HepG2 (cell line): ENCODE measurements at regions not wholly inside any gene's neighbourhood (a gene's known extent, or its start where the extent isn't known, plus 50 kb on each side); places are given as distances from the start of the nearest gene placed in this dataset.

Source experiments
- ATAC-seq: fragments of 200-7000 bp; cut with Tn5 transposase; 3 replicates; pipeline ENCODE4 v1.9.1; 2020; ENCODE audit warnings: mild to moderate bottlenecking, moderate library complexity
- BruUV-seq: library from RNA; stranded (reverse); fragments of 400-500 nt; replicated peaks from 2 replicates; lab custom pipeline; 2021; lab: Mats Ljungman, UMichigan
- CTCF ChIA-PET: fragments of 300-600 bp; formaldehyde crosslinking; extraction: SDS; loops from one replicate; lab custom pipeline; 2021; ENCODE audit warnings: low total read pairs, inconsistent platforms, low intra/inter-chr PET ratio; lab: Yijun Ruan, JAX
- POLR2A ChIA-PET: fragments of 350-600 bp; sonication (Branson Sonifier 250); formaldehyde crosslinking; loops from one replicate; lab custom pipeline; 2020; ENCODE audit warnings: antibody characterized with exemption, inconsistent platforms; lab: Yijun Ruan, JAX
- DNase-seq: peaks from one replicate; pipeline ENCODE4 v3.0.0-alpha.2; 2015; ENCODE audit warnings: low spot score
- FAIRE-seq: peaks from 3 replicates; lab custom pipeline; 2011; peaks lifted over from hg19 to GRCh38; lab: Jason Lieb, UNC
- H2AFZ ChIP-seq: one replicate; pipeline ENCODE4 v1.6.1; 2011; ENCODE audit warnings: low read length, inconsistent platforms
- H3K27ac ChIP-seq: fragments of 300-600 bp; 3 replicates; pipeline ENCODE4 v1.8.0; 2011; ENCODE audit warnings: mixed run types, mild to moderate bottlenecking, mixed read lengths, low read length, inconsistent platforms; ENCODE audit not compliant: insufficient read depth; ENCODE audit errors: extremely low read length
- H3K27me3 ChIP-seq, 2 experiments: fragments of 200-600 bp in 1 of 2; 2 replicates in 1 of 2; 3 replicates in 1 of 2; pipeline versions ENCODE4 v1.6.0 to v1.8.0; 2011; ENCODE audit warnings: low read length in 2 of 2, mild to moderate bottlenecking in 2 of 2, moderate library complexity in 2 of 2, inconsistent platforms in 1 of 2; ENCODE audit not compliant: insufficient read depth in 2 of 2, control insufficient read depth in 1 of 2
- H3K36me3 ChIP-seq, 2 experiments: fragments of 200-600 bp in 1 of 2; replicated peaks in 1 of 2; 2 replicates in 1 of 2; 3 replicates in 1 of 2; pipeline versions ENCODE4 v1.5.1 to v1.8.0; 2011; ENCODE audit warnings: low read length in 2 of 2, inconsistent platforms in 1 of 2; ENCODE audit not compliant: insufficient read depth in 2 of 2, control insufficient read depth in 1 of 2
- H3K4me1 ChIP-seq: 2 replicates; pipeline ENCODE4 v1.5.1; 2012; ENCODE audit warnings: low read length, inconsistent platforms; ENCODE audit not compliant: insufficient read depth
- H3K4me2 ChIP-seq: 2 replicates; pipeline ENCODE4 v1.6.0; 2011; ENCODE audit warnings: low read depth, low read length, inconsistent platforms
- H3K4me3 ChIP-seq, 3 experiments: fragments of 200-600 bp in 1 of 3; sonication (generic), shearing (Covaris generic) in 1 of 3; replicated peaks in 1 of 3; 2 replicates each; pipeline ENCODE4 v1.5.1; 2011 to 2016; ENCODE audit warnings: low read length in 3 of 3, inconsistent platforms in 2 of 3, low read depth in 2 of 3, mild to moderate bottlenecking in 2 of 3, control low read depth in 1 of 3, mixed read lengths in 1 of 3; ENCODE audit not compliant: insufficient read depth in 1 of 3
- H3K79me2 ChIP-seq: one replicate; pipeline ENCODE4 v1.6.1; 2011; ENCODE audit warnings: low read length, inconsistent platforms; ENCODE audit not compliant: insufficient read depth
- H3K9ac ChIP-seq: 2 replicates; pipeline ENCODE4 v1.6.0; 2011; ENCODE audit warnings: mild to moderate bottlenecking, low read depth, low read length, inconsistent platforms; ENCODE audit not compliant: insufficient read depth
- H3K9me3 ChIP-seq: 2 replicates; pipeline ENCODE4 v1.5.1; 2012; ENCODE audit warnings: mild to moderate bottlenecking, low read length
- H4K20me1 ChIP-seq: 2 replicates; pipeline ENCODE4 v1.6.0; 2011; ENCODE audit warnings: inconsistent platforms, mild to moderate bottlenecking, low read length, moderate library complexity; ENCODE audit not compliant: insufficient read depth
- CAMTA2 ChIP-seq: sonication (generic); formaldehyde crosslinking; IDR thresholded peaks from 2 replicates; pipeline ENCODE4 v1.4.0; 2020; ENCODE audit warnings: mild to moderate bottlenecking, missing genetic modification reagents, borderline replicate concordance
- CHD4 ChIP-seq: fragments of 200-600 bp; sonication (generic); IDR thresholded peaks from 2 replicates; pipeline ENCODE4 v1.7.0; 2017; ENCODE audit warnings: mild to moderate bottlenecking, low read length, borderline replicate concordance
- FOXJ3 ChIP-seq: sonication (generic); formaldehyde crosslinking; IDR thresholded peaks from 2 replicates; pipeline ENCODE4 v1.4.0; 2020; ENCODE audit warnings: missing genetic modification reagents, mild to moderate bottlenecking, borderline replicate concordance
- HIC2 ChIP-seq: sonication (generic); formaldehyde crosslinking; IDR thresholded peaks from 2 replicates; pipeline ENCODE4 v1.9.0; 2022; ENCODE audit warnings: low read depth, missing genetic modification reagents
- HIVEP1 ChIP-seq: sonication (generic); formaldehyde crosslinking; IDR thresholded peaks from 2 replicates; pipeline ENCODE4 v1.4.0; 2020; ENCODE audit warnings: mild to moderate bottlenecking, missing genetic modification reagents
- HMGXB3 ChIP-seq: sonication (generic); formaldehyde crosslinking; IDR thresholded peaks from 2 replicates; pipeline ENCODE4 v1.4.0; 2020; ENCODE audit warnings: missing genetic modification reagents, borderline replicate concordance
- KAT2B ChIP-seq: fragments of 150-350 bp; IDR thresholded peaks from 2 replicates; pipeline ENCODE4 v1.6.1; 2014; ENCODE audit warnings: low read depth, low read length, borderline replicate concordance
- KAT7 ChIP-seq: IDR thresholded peaks from 2 replicates; pipeline ENCODE4 v1.6.1; 2018; ENCODE audit warnings: borderline replicate concordance, missing compliant biosample characterization
- MAFF ChIP-seq: IDR thresholded peaks from 2 replicates; pipeline ENCODE4 v1.6.1; 2011; ENCODE audit warnings: low read depth, low read length, improper control_type of control experiment
- MEIS2 ChIP-seq: sonication (generic); formaldehyde crosslinking; IDR thresholded peaks from 2 replicates; pipeline ENCODE4 v1.9.0; 2021; ENCODE audit warnings: mild to moderate bottlenecking, missing genetic modification reagents
- PRPF4 ChIP-seq: fragments of 200-400 bp; formaldehyde crosslinking; IDR thresholded peaks from 2 replicates; pipeline ENCODE4 v1.6.1; 2016; ENCODE audit warnings: low read length, low read depth; ENCODE audit not compliant: poor library complexity, severe bottlenecking
- XBP1 ChIP-seq: sonication (generic); formaldehyde crosslinking; IDR thresholded peaks from 2 replicates; pipeline ENCODE4 v1.5.0; 2020; ENCODE audit warnings: missing genetic modification reagents
- ZNF263 ChIP-seq: sonication (generic); formaldehyde crosslinking; IDR thresholded peaks from 2 replicates; pipeline ENCODE4 v1.4.0; 2020; ENCODE audit warnings: missing genetic modification reagents
- ZNF282 ChIP-seq: fragments of 450-650 bp; IDR thresholded peaks from 2 replicates; pipeline ENCODE4 v1.6.1; 2018; ENCODE audit not compliant: partially characterized antibody
- ZNF382 ChIP-seq: sonication (generic); formaldehyde crosslinking; IDR thresholded peaks from 2 replicates; pipeline ENCODE4 v1.5.0; 2020; ENCODE audit warnings: missing genetic modification reagents, mild to moderate bottlenecking, borderline replicate concordance
- ZNF800 ChIP-seq: sonication (generic); formaldehyde crosslinking; IDR thresholded peaks from 2 replicates; pipeline ENCODE4 v1.4.0; 2020; ENCODE audit warnings: missing genetic modification reagents
- ZSCAN5A ChIP-seq: sonication (generic); formaldehyde crosslinking; IDR thresholded peaks from 2 replicates; pipeline ENCODE4 v1.8.0; 2022; ENCODE audit warnings: mild to moderate bottlenecking, missing genetic modification reagents, borderline replicate concordance
- WGBS: methylation state at CpG from one replicate; pipeline ENCODE4 v1.1.6; 2017; ENCODE audit warnings: low lambda C conversion rate; 5-methylcytosine and 5-hydroxymethylcytosine counted together
- in situ Hi-C: cut with HindIII; loops from 2 replicates; pipeline ENCODE4 v1.10.0; 2017; ENCODE audit warnings: low pct_unique_long_range_greater_than_20kb; ENCODE audit not compliant: extremely low pct_ligation_motif_present
- intact Hi-C: fragments of 100-400 bp; cut with micrococcal nuclease; formaldehyde crosslinking; loops from one replicate; pipeline ENCODE4 v1.10.0; 2022; ENCODE audit not compliant: unreplicated experiment

GRCh38 chr11:91272089-91272488, 952.5 kb upstream of the FAT3 start:
- Histone ChIP-seq H3K9ac (no peak overlapping the region), H3K9me3 (no peaks in the 10 kb centered on the region), H3K79me2 (no peaks in the 10 kb centered on the region), H4K20me1 (no peaks in the 10 kb centered on the region), H3K4me2 (no peak overlapping the region), H3K4me3 (no peak overlapping the region), H3K27ac (no peak overlapping the region), H3K27me3 (no peaks in the 10 kb centered on the region), H2AFZ (no peak overlapping the region), H3K36me3 (no peaks in the 10 kb centered on the region), H3K4me1 (no peaks in the 10 kb centered on the region)
- FAIRE-seq (no peak), DNase-seq (no peak), ATAC-seq (no peak)
- CTCF ChIA-PET: no interaction called here
- WGBS: 0% methylated on average over 1 of the region's 1 CpG
- BruUV-seq: no TSS peak
- intact Hi-C loops (no loop called here), in situ Hi-C loops (no loop called here)
- POLR2A ChIA-PET: no interaction called here
- TF ChIP-seq KAT2B (no peak), HIVEP1 (no peak), XBP1 (CRISPR knock-in tag) (no peak), MEIS2 (CRISPR knock-in tag) (no peak), HMGXB3 (CRISPR knock-in tag) (no peak), KAT7 (CRISPR knock-in tag) (no peak), PRPF4 (no peak), FOXJ3 (CRISPR knock-in tag) (no peak), ZNF382 (CRISPR knock-in tag) (no peak), MAFF (no peak), CHD4 (no peak), ZSCAN5A (CRISPR knock-in tag) (no peak), ZNF263 (CRISPR knock-in tag) (no peak), HIC2 (no peak), ZNF800 (CRISPR knock-in tag) (no peak), ZNF282 (no peak), CAMTA2 (no peak)
